KMS-11 (cell line): ENCODE measurements at regions not wholly inside any gene's neighbourhood (a gene's known extent, or its start where the extent isn't known, plus 50 kb on each side); places are given as distances from the start of the nearest gene placed in this dataset.

ENCODE experiments used
- H2AFZ ChIP-seq: fragments of 200-600 bp; sonication (generic); 2 replicates; pipeline ENCODE4 v1.6.1; 2016; ENCODE audit warnings: antibody characterized with exemption, mixed run types, low read depth
- H3K27ac ChIP-seq: fragments of 200-600 bp; sonication (generic); 2 replicates; pipeline ENCODE4 v1.6.1; 2016; ENCODE audit warnings: mild to moderate bottlenecking, mixed run types
- H3K27me3 ChIP-seq: fragments of 200-600 bp; sonication (generic); 2 replicates; pipeline ENCODE4 v1.6.1; 2017; ENCODE audit warnings: mild to moderate bottlenecking, low read depth, mixed run types, moderate library complexity; ENCODE audit not compliant: insufficient read depth
- H3K36me3 ChIP-seq: fragments of 200-600 bp; sonication (generic); 2 replicates; pipeline ENCODE4 v1.6.1; 2017; ENCODE audit warnings: mild to moderate bottlenecking, mixed run types; ENCODE audit not compliant: insufficient read depth
- H3K4me1 ChIP-seq: fragments of 200-600 bp; sonication (generic); 2 replicates; pipeline ENCODE4 v1.6.1; 2016; ENCODE audit warnings: mild to moderate bottlenecking, low read depth, mixed run types; ENCODE audit not compliant: poor library complexity, severe bottlenecking
- H3K4me2 ChIP-seq: fragments of 200-600 bp; sonication (generic); 2 replicates; pipeline ENCODE4 v1.7.0; 2016; ENCODE audit warnings: mild to moderate bottlenecking, mixed run types
- H3K4me3 ChIP-seq: fragments of 200-600 bp; sonication (generic); IDR thresholded peaks from 2 replicates; pipeline ENCODE4 v1.6.1; 2017; ENCODE audit warnings: low read depth, low read length, mixed read lengths; ENCODE audit not compliant: insufficient read depth
- H3K79me2 ChIP-seq: fragments of 200-600 bp; sonication (generic); 2 replicates; pipeline ENCODE4 v1.6.1; 2016; ENCODE audit warnings: low read depth, mixed run types; ENCODE audit not compliant: insufficient read depth
- H3K9ac ChIP-seq: fragments of 200-600 bp; sonication (generic); 2 replicates; pipeline ENCODE4 v1.6.1; 2016; ENCODE audit warnings: mild to moderate bottlenecking, mixed run types
- H4K20me1 ChIP-seq: fragments of 200-600 bp; sonication (generic); 2 replicates; pipeline ENCODE4 v1.6.1; 2016; ENCODE audit warnings: mild to moderate bottlenecking, mixed run types; ENCODE audit not compliant: insufficient read depth
- TF ChIP-seq, protein P1 (sequence below): fragments of 200-600 bp; sonication (generic); conservative IDR thresholded peaks from 2 replicates; pipeline ENCODE4 v1.6.1; 2017; ENCODE audit warnings: low read depth, mild to moderate bottlenecking, antibody characterized with exemption, low read length, moderate library complexity, mixed read lengths

DNA sequence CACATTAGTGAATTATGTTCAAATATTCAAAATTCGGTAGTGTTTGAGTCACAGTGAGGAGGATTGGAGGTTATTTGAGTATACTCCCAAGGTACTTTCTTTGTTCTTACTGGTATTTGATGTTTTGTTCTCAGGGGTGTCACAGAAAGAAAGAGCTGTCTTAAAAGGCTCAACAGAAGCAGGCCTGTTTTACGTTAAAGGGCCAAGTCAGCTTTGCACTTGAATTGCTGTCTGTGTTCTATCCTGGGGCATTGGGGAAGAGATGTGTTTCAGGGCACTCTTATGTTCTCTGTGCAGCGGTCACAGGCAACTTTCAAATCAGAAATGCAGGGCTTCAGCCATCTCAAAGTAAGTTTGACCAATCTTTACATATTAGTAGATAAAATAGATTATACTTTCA, 1113.1 kb upstream of the LCORL start:
- Histone ChIP-seq H3K9ac (no peak overlapping the region), H4K20me1 (no peaks in the 10 kb centered on the region), H3K27me3 (no peaks in the 10 kb centered on the region)

DNA sequence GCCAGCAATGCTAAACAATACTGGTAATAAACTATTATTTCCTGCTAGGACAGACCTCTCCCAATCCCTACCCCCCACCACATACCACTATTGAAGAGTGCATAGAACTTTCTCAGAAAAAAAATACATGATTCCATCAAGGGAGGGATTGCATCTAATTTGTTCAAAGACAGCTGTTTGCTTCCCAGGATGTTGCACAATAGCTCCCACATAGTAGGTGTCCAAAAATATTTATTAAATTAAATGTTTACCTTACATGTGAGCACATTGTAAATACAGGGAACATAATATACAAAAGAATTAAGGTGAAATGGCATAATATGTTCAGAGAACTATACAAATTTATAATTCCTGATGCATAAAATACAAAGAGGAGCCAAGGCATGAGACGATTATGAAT, 1111.8 kb upstream of the LCORL start:
- Histone ChIP-seq H3K4me2 (no peak overlapping the region), H4K20me1 (no peaks in the 10 kb centered on the region), H3K79me2 (no peaks in the 10 kb centered on the region)

More for the DNA sequence above, 1113.1 kb upstream of the LCORL start:
- no peak overlapping the region for H3K27ac ChIP-seq
- no peaks in the 10 kb centered on the region for H3K36me3 ChIP-seq
- H3K4me2 ChIP-seq: no peak overlapping the region
- H3K79me2 ChIP-seq: no peaks in the 10 kb centered on the region
- no peak overlapping the region for H2AFZ ChIP-seq
- peaks cover 41% of the 10 kb centered on the region for H3K4me1 ChIP-seq
- TF ChIP-seq, protein P1, sequence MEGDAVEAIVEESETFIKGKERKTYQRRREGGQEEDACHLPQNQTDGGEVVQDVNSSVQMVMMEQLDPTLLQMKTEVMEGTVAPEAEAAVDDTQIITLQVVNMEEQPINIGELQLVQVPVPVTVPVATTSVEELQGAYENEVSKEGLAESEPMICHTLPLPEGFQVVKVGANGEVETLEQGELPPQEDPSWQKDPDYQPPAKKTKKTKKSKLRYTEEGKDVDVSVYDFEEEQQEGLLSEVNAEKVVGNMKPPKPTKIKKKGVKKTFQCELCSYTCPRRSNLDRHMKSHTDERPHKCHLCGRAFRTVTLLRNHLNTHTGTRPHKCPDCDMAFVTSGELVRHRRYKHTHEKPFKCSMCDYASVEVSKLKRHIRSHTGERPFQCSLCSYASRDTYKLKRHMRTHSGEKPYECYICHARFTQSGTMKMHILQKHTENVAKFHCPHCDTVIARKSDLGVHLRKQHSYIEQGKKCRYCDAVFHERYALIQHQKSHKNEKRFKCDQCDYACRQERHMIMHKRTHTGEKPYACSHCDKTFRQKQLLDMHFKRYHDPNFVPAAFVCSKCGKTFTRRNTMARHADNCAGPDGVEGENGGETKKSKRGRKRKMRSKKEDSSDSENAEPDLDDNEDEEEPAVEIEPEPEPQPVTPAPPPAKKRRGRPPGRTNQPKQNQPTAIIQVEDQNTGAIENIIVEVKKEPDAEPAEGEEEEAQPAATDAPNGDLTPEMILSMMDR: no peak
- H3K4me3 ChIP-seq: no peak overlapping the region

DNA sequence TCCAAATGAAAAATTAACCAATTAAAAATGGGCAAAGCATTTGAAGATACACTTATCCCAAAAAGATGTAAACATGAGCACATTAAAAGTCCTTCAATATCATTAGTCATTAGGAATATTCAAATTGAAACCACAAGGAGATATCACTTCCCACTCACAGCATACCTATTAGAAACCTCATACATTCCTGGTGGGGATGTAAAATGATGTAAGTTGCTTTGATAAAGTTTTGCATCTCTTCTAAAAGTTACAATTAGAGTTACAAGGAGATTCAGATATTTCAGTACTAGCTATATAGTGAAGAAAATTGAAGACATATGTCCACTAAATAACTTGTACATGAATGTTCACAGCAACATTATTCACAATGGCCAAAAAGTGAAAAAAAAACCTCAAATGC, 1109.3 kb upstream of the LCORL start:
- Histone ChIP-seq H3K4me2 (no peak overlapping the region), H3K4me3 (no peak overlapping the region), H3K27me3 (no peaks in the 10 kb centered on the region), H2AFZ (no peak overlapping the region), H3K4me1 (peaks cover 18% of the 10 kb centered on the region), H3K9ac (no peak overlapping the region), H3K36me3 (no peaks in the 10 kb centered on the region), H3K27ac (no peak overlapping the region), H4K20me1 (no peaks in the 10 kb centered on the region), H3K79me2 (no peaks in the 10 kb centered on the region)
- TF ChIP-seq, protein P1: no peak

More for the DNA sequence above, 1111.8 kb upstream of the LCORL start:
- Histone ChIP-seq H3K9ac (no peak overlapping the region), H3K36me3 (no peaks in the 10 kb centered on the region), H2AFZ (no peak overlapping the region), H3K27ac (no peak overlapping the region), H3K4me3 (no peak overlapping the region), H3K27me3 (no peaks in the 10 kb centered on the region), H3K4me1 (peaks cover 41% of the 10 kb centered on the region)
- TF ChIP-seq, protein P1: no peak

GRCh38 chr4:19128176-19128575, 1106.6 kb upstream of the LCORL start:
- Histone ChIP-seq H3K27me3 (no peaks in the 10 kb centered on the region), H3K4me2 (no peak overlapping the region), H3K79me2 (no peaks in the 10 kb centered on the region), H2AFZ (no peak overlapping the region), H3K9ac (no peak overlapping the region), H3K36me3 (no peaks in the 10 kb centered on the region), H3K4me1 (no peaks in the 10 kb centered on the region), H4K20me1 (no peaks in the 10 kb centered on the region), H3K4me3 (no peak overlapping the region), H3K27ac (no peak overlapping the region)
- TF ChIP-seq, protein P1: no peak
